ENCODE measurements at regions not wholly inside any gene's neighbourhood (a gene's known extent, or its start where the extent isn't known, plus 50 kb on each side); places are given as distances from the start of the nearest gene placed in this dataset.

DNA sequence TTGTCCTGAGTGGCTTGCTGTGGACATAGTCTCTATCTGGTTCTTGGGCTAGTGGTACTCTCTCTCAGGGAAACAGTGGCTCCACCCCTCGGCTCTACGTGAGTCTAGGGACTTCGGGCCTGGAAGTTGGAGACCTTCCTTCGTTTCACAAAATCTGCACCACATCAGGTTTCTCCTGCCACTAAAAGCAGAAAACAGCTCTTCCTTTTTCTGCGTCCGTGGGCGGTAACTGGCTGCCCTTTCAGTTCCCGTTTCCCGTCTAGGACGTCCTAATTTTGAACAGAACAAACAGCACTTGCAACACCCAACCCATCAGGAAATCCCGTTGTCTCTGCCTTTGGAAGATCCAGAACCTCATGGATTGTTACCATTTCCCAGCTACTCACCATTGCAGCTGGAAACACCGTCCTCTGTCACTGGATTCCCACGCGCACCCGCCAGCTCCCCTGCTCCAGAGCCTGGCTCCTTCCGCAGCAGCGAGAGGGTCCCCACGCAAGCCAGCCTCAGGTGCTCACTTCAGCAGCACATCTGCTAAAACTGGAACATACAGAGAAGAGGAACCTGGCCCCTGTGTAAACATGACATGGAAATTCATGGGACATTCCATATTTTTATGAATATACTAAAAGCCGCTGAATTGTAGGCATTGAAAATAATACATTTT lies 311.4 kb upstream of the AKR1E2 start:
- H3K4me2 ChIP-seq (ENCODE audit: low read length): no peak overlapping the region
- TF ChIP-seq CTCF (IDR thresholded peaks at IDR 0.05; ENCODE audit: low read depth, low read length, poor library complexity, severe bottlenecking): no peak
- TF ChIP-seq EZH2phosphoT487 (IDR thresholded peaks at IDR 0.05; ENCODE audit: borderline replicate concordance, low read length): no peak

DNA sequence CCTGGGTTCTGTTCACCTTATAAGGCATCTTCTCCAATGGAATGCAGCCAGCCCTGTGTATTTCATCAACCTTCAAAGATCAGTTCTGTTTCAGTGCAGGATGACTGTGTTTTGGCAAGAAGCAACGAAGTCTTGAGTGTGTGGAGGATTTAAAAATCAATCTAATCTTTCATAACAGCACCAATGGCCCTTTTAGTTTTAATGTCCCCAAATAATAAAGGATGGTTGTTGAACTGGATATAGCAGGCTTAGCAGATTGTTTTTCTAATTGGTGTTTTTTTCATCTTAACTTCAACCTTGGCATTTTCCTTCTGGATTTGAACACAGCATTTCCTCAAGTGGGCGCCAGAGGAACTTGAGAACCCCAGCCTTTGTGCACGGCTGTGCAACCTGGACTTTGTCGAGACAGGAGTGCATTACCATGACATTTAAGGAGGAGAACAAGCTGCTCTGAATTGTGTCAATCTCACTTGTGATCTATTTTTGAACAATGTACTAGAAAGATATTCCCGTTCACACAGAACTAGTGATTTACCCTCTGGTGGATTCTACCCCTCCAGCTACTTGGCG lies 313.3 kb upstream of the AKR1E2 start:
- Histone ChIP-seq H3K27me3 (ENCODE audit: control insufficient read depth, low read length) (no peaks in the 10 kb centered on the region), H3K27ac (ENCODE audit: low read depth, low read length) (no peak overlapping the region), H3K9me2 (replicated peaks; ENCODE audit: control insufficient read depth, low read length) (no peaks in the 10 kb centered on the region), H3F3A (ENCODE audit: control insufficient read depth, insufficient read depth) (no peaks in the 10 kb centered on the region), H3K79me2 (ENCODE audit: control insufficient read depth, low read length) (no peaks in the 10 kb centered on the region), H3K4me3 (ENCODE audit: low read length) (no peak overlapping the region), H4K20me1 (ENCODE audit: control insufficient read depth, insufficient read depth, low read depth, low read length) (no peaks in the 10 kb centered on the region), H3K9me3 (ENCODE audit: control insufficient read depth, insufficient read depth, low read length) (no peaks in the 10 kb centered on the region), H3K4me1 (ENCODE audit: control insufficient read depth, low read length) (no peaks in the 10 kb centered on the region), H3K36me3 (ENCODE audit: control insufficient read depth, low read length) (no peaks in the 10 kb centered on the region), H3K4me2 (ENCODE audit: low read length) (no peak overlapping the region)
- no peak for TF ChIP-seq EZH2phosphoT487 (IDR thresholded peaks at IDR 0.05; ENCODE audit: borderline replicate concordance, low read length)
- no peak for TF ChIP-seq CTCF (IDR thresholded peaks at IDR 0.05; ENCODE audit: low read depth, low read length, poor library complexity, severe bottlenecking)

More for the DNA sequence above, 311.4 kb upstream of the AKR1E2 start:
- H3K9me3 ChIP-seq (ENCODE audit: control insufficient read depth, insufficient read depth, low read length): no peaks in the 10 kb centered on the region
- H3K79me2 ChIP-seq (ENCODE audit: control insufficient read depth, low read length): no peaks in the 10 kb centered on the region
- no peaks in the 10 kb centered on the region for H3K27me3 ChIP-seq (ENCODE audit: control insufficient read depth, low read length)
- no peaks in the 10 kb centered on the region for H3K36me3 ChIP-seq (ENCODE audit: control insufficient read depth, low read length)
- no peaks in the 10 kb centered on the region for H3F3A ChIP-seq (ENCODE audit: control insufficient read depth, insufficient read depth)
- no peaks in the 10 kb centered on the region for H3K4me1 ChIP-seq (ENCODE audit: control insufficient read depth, low read length)
- H3K9me2 ChIP-seq (replicated peaks; ENCODE audit: control insufficient read depth, low read length): no peaks in the 10 kb centered on the region
- H3K27ac ChIP-seq (ENCODE audit: low read depth, low read length): no peak overlapping the region
- no peaks in the 10 kb centered on the region for H4K20me1 ChIP-seq (ENCODE audit: control insufficient read depth, insufficient read depth, low read depth, low read length)
- H3K4me3 ChIP-seq (ENCODE audit: low read length): no peak overlapping the region

- H3K36me3 ChIP-seq (ENCODE audit: control insufficient read depth, low read length): no peaks in the 10 kb centered on the region
- no peak overlapping the region for H3K4me2 ChIP-seq (ENCODE audit: low read length)
- H3K27ac ChIP-seq (ENCODE audit: low read depth, low read length): no peak overlapping the region
These were observed 313.8 kb upstream of the AKR1E2 start for GRCh38 chr10:4512196-4512595.

More at GRCh38 chr10:4512196-4512595, 313.8 kb upstream of the AKR1E2 start:
- Histone ChIP-seq H3K4me1 (ENCODE audit: control insufficient read depth, low read length) (no peaks in the 10 kb centered on the region), H3K79me2 (ENCODE audit: control insufficient read depth, low read length) (no peaks in the 10 kb centered on the region), H4K20me1 (ENCODE audit: control insufficient read depth, insufficient read depth, low read depth, low read length) (no peaks in the 10 kb centered on the region), H3F3A (ENCODE audit: control insufficient read depth, insufficient read depth) (no peaks in the 10 kb centered on the region), H3K4me3 (ENCODE audit: low read length) (no peak overlapping the region), H3K27me3 (ENCODE audit: control insufficient read depth, low read length) (no peaks in the 10 kb centered on the region), H3K9me2 (replicated peaks; ENCODE audit: control insufficient read depth, low read length) (no peaks in the 10 kb centered on the region), H3K9me3 (ENCODE audit: control insufficient read depth, insufficient read depth, low read length) (no peaks in the 10 kb centered on the region)
- TF ChIP-seq EZH2phosphoT487 (IDR thresholded peaks at IDR 0.05; ENCODE audit: borderline replicate concordance, low read length): no peak
- no peak for TF ChIP-seq CTCF (IDR thresholded peaks at IDR 0.05; ENCODE audit: low read depth, low read length, poor library complexity, severe bottlenecking)
